Prostate gland (tissue), 2 donors: ENCODE measurements at regions not wholly inside any gene's neighbourhood (a gene's known extent, or its start where the extent isn't known, plus 50 kb on each side); places are given as distances from the start of the nearest gene placed in this dataset.

ENCODE experiments used
- CTCF ChIP-seq, 4 experiments: fragments of 200-600 bp in 2 of 4; fragments of 450-650 bp in 2 of 4; sonication (generic) in 2 of 4; IDR thresholded peaks; 1 replicate in 3 of 4; 2 replicates in 1 of 4; pipeline ENCODE4 v1.5.1; 2016 to 2019; ENCODE audit warnings: antibody characterized with exemption in 4 of 4, mild to moderate bottlenecking in 2 of 4, moderate library complexity in 2 of 4
- POLR2A ChIP-seq: fragments of 450-650 bp; IDR thresholded peaks from one replicate; pipeline ENCODE4 v1.6.1; 2016; ENCODE audit warnings: antibody characterized with exemption, mild to moderate bottlenecking

- TF ChIP-seq POLR2A (no peak), CTCF (IDR thresholded peaks at IDR 0.05) (no peak)
Observed at GRCh38 chr4:10983885-10984640, 299.5 kb upstream of the CLNK start.
